ENCODE measurements at regions not wholly inside any gene's neighbourhood (a gene's known extent, or its start where the extent isn't known, plus 50 kb on each side); places are given as distances from the start of the nearest gene placed in this dataset.

DNA sequence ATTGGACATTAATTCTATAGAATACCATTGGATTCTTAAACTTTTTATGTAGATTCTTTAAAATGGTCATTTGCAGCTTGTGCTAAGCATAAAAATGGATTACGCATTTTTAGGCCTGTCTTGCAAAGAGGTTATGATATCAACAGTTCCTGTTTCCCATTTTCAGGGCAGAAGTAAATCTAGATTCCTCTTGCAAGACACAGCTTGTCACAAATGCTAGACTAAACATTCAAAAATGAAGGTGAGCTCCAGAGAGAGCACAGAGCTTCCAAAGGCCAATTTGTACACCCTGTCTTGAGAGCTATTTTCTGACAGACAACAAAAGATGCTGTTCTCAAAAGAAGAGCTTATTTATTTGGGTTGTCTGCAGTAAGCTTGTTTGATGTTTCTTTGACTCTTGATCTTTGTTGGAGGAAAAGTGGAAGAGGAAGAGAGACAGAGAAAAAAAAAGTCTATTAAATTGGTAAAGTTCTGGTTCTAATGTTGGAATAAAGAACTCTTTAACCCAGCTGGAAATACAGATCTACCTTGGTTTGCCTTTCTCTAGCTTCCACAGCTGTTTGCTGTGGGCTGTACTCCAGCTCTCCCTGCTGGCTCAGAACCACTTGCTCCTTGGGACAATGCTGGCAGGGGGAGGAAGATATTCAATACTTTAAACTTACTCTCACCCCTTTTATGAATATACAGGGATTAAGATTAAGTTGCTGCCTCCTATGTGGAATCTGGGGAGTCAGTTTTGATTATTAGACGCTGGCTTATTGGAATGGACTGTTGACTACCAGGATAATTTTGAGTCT, 651.8 kb downstream of the CDH11 start:
- H3K27ac ChIP-seq (ENCODE audit: low read length): no peak overlapping the region
- no peaks in the 10 kb centered on the region for H3K9me3 ChIP-seq (ENCODE audit: control insufficient read depth in 2 of 2, low read length in 2 of 2)
- no peak overlapping the region for H3K9ac ChIP-seq (ENCODE audit: low read length in 2 of 2)
- H3K27me3 ChIP-seq (ENCODE audit: control insufficient read depth in 1 of 2, insufficient read depth in 2 of 2, low read length in 2 of 2): no peaks in the 10 kb centered on the region
- H3K4me3 ChIP-seq (ENCODE audit: low read length in 2 of 2): no peak overlapping the region
- H3K4me1 ChIP-seq (ENCODE audit: control insufficient read depth, insufficient read depth, low read length): no peaks in the 10 kb centered on the region
- no peaks in the 10 kb centered on the region for H3K36me3 ChIP-seq (ENCODE audit: control insufficient read depth in 2 of 2, insufficient read depth in 2 of 2, low read length in 2 of 2)

DNA sequence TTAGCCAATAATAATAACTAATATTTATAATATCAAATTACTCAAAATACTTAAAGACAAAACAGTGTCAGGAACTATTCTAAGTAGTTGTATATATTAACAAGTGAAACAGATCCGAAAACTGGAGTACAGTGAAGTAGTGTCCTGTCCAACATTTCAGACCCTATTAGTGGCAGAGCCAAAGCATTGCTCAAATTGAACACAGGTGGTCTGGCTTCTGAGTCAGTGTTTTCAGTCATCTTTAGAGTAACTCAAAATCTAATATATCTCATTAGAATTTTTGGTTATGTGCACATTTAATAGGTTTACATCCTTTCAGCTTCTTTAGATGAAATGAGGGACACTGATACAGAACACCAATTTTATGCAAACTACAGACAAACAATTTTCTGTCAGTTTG, 652.5 kb downstream of the CDH11 start:
- no peaks in the 10 kb centered on the region for H3K27me3 ChIP-seq (ENCODE audit: control insufficient read depth in 1 of 2, insufficient read depth in 2 of 2, low read length in 2 of 2)
- H3K9ac ChIP-seq (ENCODE audit: low read length in 2 of 2): no peak overlapping the region
- no peak overlapping the region for H3K4me3 ChIP-seq (ENCODE audit: low read length in 2 of 2)
- H3K36me3 ChIP-seq (ENCODE audit: control insufficient read depth in 2 of 2, insufficient read depth in 2 of 2, low read length in 2 of 2): no peaks in the 10 kb centered on the region
- H3K4me1 ChIP-seq (ENCODE audit: control insufficient read depth, insufficient read depth, low read length): no peaks in the 10 kb centered on the region
- no peak overlapping the region for H3K27ac ChIP-seq (ENCODE audit: low read length)
- H3K9me3 ChIP-seq (ENCODE audit: control insufficient read depth in 2 of 2, low read length in 2 of 2): no peaks in the 10 kb centered on the region

DNA sequence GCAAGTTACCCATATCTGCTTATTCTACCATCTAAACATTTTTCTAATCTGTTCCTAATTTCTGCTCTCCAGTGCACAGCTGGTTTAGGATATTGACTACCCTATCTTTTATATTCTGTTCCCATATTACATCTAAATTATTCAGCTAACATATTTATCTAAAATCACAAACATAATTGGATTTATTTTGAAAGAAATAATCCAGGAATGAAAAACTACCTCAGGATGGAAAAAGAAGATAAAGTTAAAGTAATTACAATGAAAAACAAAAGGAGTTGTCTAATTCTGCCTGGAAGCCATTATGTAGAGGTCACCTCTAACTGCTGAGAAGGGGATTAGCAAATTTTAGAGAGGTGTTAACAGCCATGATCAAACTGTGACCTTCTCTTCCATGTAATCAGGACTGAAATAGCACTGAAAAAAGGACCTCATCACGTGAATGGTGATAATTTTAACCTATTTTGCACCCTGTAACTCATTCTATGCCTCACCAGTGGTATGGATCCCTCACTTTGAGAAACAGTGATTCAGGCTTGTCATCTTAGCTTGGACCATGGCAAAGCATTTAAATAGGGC, 653.3 kb downstream of the CDH11 start:
- no peak overlapping the region for H3K4me3 ChIP-seq (ENCODE audit: low read length in 2 of 2)
- H3K9ac ChIP-seq (ENCODE audit: low read length in 2 of 2): no peak overlapping the region
- no peaks in the 10 kb centered on the region for H3K36me3 ChIP-seq (ENCODE audit: control insufficient read depth in 2 of 2, insufficient read depth in 2 of 2, low read length in 2 of 2)
- no peak overlapping the region for H3K27ac ChIP-seq (ENCODE audit: low read length)
- no peaks in the 10 kb centered on the region for H3K27me3 ChIP-seq (ENCODE audit: control insufficient read depth in 1 of 2, insufficient read depth in 2 of 2, low read length in 2 of 2)
- H3K4me1 ChIP-seq (ENCODE audit: control insufficient read depth, insufficient read depth, low read length): no peaks in the 10 kb centered on the region
- H3K9me3 ChIP-seq (ENCODE audit: control insufficient read depth in 2 of 2, low read length in 2 of 2): no peaks in the 10 kb centered on the region

DNA sequence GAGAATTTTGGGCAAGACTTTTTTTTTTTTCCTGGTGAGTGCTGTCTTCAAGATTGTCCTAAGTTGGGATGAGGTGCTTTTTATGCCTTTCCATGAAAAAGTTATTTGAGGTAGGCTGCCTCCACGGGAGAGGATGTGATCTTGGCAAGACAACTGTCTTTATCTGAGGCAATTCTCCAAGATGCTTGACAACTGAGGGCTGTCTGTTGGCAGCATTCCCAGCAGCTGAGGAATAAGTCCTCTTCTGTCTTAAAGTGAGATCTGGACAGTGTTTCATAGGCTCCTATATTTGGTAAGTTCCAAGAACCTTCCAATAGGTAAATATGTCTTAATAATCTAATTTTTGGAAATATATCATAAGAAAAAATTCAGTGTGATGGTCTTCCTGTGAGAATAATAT, 662.0 kb downstream of the CDH11 start:
- no peaks in the 10 kb centered on the region for H3K9me3 ChIP-seq (ENCODE audit: control insufficient read depth in 2 of 2, low read length in 2 of 2)
- H3K27me3 ChIP-seq (ENCODE audit: control insufficient read depth in 1 of 2, insufficient read depth in 2 of 2, low read length in 2 of 2): no peaks in the 10 kb centered on the region
- no peak overlapping the region for H3K27ac ChIP-seq (ENCODE audit: low read length)
- no peak overlapping the region for H3K4me3 ChIP-seq (ENCODE audit: low read length in 2 of 2)
- no peaks in the 10 kb centered on the region for H3K4me1 ChIP-seq (ENCODE audit: control insufficient read depth, insufficient read depth, low read length)
- H3K36me3 ChIP-seq (ENCODE audit: control insufficient read depth in 2 of 2, insufficient read depth in 2 of 2, low read length in 2 of 2): no peaks in the 10 kb centered on the region
- H3K9ac ChIP-seq (ENCODE audit: low read length in 2 of 2): no peak overlapping the region

DNA sequence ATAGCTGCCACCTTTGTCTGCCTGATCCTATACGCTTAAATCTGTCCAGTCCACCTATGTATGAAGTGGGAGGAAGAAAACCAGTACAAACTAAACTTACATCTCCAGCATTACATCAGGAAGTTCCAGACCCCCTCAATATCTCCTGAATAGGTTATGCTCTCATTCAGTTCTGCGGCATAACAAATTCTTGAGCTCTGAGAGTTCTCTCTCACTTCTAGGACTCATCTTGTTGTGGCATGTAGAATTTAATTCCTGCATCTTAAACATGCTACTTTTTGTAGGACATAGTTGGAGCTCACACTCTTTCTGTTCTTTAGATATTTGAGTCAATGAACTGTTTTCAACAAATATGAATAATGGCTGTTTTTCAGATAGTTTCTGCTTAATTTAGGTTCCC, 662.5 kb downstream of the CDH11 start:
- H3K9me3 ChIP-seq (ENCODE audit: control insufficient read depth in 2 of 2, low read length in 2 of 2): no peaks in the 10 kb centered on the region
- H3K27me3 ChIP-seq (ENCODE audit: control insufficient read depth in 1 of 2, insufficient read depth in 2 of 2, low read length in 2 of 2): no peaks in the 10 kb centered on the region
- H3K4me1 ChIP-seq (ENCODE audit: control insufficient read depth, insufficient read depth, low read length): no peaks in the 10 kb centered on the region
- no peaks in the 10 kb centered on the region for H3K36me3 ChIP-seq (ENCODE audit: control insufficient read depth in 2 of 2, insufficient read depth in 2 of 2, low read length in 2 of 2)
- H3K9ac ChIP-seq (ENCODE audit: low read length in 2 of 2): no peak overlapping the region
- no peak overlapping the region for H3K27ac ChIP-seq (ENCODE audit: low read length)
- H3K4me3 ChIP-seq (ENCODE audit: low read length in 2 of 2): no peak overlapping the region

DNA sequence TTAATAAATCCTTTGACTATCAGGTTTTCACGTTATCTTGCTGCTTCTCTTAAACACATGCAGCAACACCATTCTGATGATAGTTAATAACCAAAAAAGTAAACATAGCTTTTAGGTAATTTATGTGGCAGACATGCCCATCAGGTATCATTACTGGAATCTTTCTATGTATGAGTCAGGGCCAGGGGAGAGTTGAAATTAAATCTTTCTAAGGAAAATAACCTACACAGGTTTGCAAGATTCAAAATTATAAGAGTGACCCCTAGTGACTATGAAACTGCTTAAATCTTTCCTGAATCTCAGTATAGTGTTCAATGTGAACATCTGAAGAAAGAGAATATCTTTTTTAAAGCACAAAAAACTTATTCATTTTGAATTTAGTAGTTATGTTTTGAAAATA, 666.6 kb downstream of the CDH11 start:
- Histone ChIP-seq H3K4me3 (ENCODE audit: low read length in 2 of 2) (no peak overlapping the region), H3K27me3 (ENCODE audit: control insufficient read depth in 1 of 2, insufficient read depth in 2 of 2, low read length in 2 of 2) (no peaks in the 10 kb centered on the region), H3K36me3 (ENCODE audit: control insufficient read depth in 2 of 2, insufficient read depth in 2 of 2, low read length in 2 of 2) (no peaks in the 10 kb centered on the region), H3K9ac (ENCODE audit: low read length in 2 of 2) (no peak overlapping the region), H3K9me3 (ENCODE audit: control insufficient read depth in 2 of 2, low read length in 2 of 2) (no peaks in the 10 kb centered on the region), H3K4me1 (ENCODE audit: control insufficient read depth, insufficient read depth, low read length) (no peaks in the 10 kb centered on the region), H3K27ac (ENCODE audit: low read length) (no peak overlapping the region)

DNA sequence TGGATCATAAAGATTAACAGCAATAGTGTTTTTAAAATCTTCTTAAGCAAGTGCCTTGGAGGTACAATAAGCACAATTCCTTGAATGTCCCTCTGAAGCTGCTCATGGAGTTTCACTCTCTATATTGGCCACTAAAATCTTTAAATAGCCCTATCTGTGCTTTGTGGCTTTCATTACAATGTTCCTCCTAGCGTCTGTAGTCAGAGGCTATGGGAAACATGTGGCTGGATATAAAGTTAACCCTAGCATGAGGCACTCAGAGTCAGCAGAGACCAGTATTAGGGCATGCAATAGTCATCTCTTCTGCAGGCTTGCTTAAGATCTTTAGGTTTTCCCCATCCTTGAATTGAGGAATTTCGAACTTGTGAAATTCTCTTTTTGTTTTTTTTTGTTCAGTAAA, 668.2 kb downstream of the CDH11 start:
- H3K4me1 ChIP-seq (ENCODE audit: control insufficient read depth, insufficient read depth, low read length): no peaks in the 10 kb centered on the region
- H3K36me3 ChIP-seq (ENCODE audit: control insufficient read depth in 2 of 2, insufficient read depth in 2 of 2, low read length in 2 of 2): no peaks in the 10 kb centered on the region
- no peaks in the 10 kb centered on the region for H3K9me3 ChIP-seq (ENCODE audit: control insufficient read depth in 2 of 2, low read length in 2 of 2)
- no peak overlapping the region for H3K4me3 ChIP-seq (ENCODE audit: low read length in 2 of 2)
- no peak overlapping the region for H3K27ac ChIP-seq (ENCODE audit: low read length)
- H3K9ac ChIP-seq (ENCODE audit: low read length in 2 of 2): no peak overlapping the region
- no peaks in the 10 kb centered on the region for H3K27me3 ChIP-seq (ENCODE audit: control insufficient read depth in 1 of 2, insufficient read depth in 2 of 2, low read length in 2 of 2)

DNA sequence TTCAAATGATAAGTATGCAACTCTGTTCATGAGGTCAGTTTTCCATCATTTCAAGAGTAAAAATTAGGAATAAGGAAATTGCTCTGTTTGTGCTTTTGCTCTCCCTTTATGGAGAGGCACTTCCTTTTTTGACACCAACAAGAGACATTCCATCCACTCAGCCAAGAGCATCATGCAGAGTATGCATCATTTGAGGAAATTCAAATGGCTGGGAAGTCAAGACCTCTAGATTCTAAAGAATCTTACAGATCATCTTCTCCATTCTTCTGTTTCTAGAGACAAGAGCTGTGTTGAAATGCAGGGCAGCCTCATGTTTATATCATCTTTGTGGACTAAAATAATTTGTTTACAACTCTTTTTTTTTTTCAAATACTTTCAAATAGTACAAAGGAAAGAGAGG, 669.4 kb downstream of the CDH11 start:
- Histone ChIP-seq H3K9ac (ENCODE audit: low read length in 2 of 2) (no peak overlapping the region), H3K27me3 (ENCODE audit: control insufficient read depth in 1 of 2, insufficient read depth in 2 of 2, low read length in 2 of 2) (no peaks in the 10 kb centered on the region), H3K4me1 (ENCODE audit: control insufficient read depth, insufficient read depth, low read length) (no peaks in the 10 kb centered on the region), H3K36me3 (ENCODE audit: control insufficient read depth in 2 of 2, insufficient read depth in 2 of 2, low read length in 2 of 2) (no peaks in the 10 kb centered on the region), H3K27ac (ENCODE audit: low read length) (no peak overlapping the region), H3K4me3 (ENCODE audit: low read length in 2 of 2) (no peak overlapping the region), H3K9me3 (ENCODE audit: control insufficient read depth in 2 of 2, low read length in 2 of 2) (no peaks in the 10 kb centered on the region)

DNA sequence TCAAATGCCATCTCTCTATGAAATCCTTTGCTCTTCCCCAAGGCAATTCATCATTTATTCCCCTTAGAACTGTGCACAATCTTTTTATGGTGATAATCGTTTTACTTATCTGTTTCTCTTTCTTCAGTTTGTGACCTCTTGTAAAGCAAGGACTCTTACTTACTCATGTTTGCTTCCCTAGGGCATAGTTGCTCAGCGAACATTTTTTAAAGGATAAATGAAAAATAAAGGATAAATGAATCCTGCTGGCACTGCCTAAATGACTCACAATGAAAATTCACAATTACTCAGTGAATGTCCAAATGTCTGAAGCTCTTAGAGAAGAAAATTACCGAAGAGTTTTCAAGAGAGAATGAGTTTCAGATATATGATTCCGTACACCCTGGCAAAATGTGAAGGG, 671.7 kb downstream of the CDH11 start:
- no peaks in the 10 kb centered on the region for H3K9me3 ChIP-seq (ENCODE audit: control insufficient read depth in 2 of 2, low read length in 2 of 2)
- H3K4me1 ChIP-seq (ENCODE audit: control insufficient read depth, insufficient read depth, low read length): no peaks in the 10 kb centered on the region
- H3K9ac ChIP-seq (ENCODE audit: low read length in 2 of 2): no peak overlapping the region
- no peaks in the 10 kb centered on the region for H3K36me3 ChIP-seq (ENCODE audit: control insufficient read depth in 2 of 2, insufficient read depth in 2 of 2, low read length in 2 of 2)
- no peak overlapping the region for H3K27ac ChIP-seq (ENCODE audit: low read length)
- no peaks in the 10 kb centered on the region for H3K27me3 ChIP-seq (ENCODE audit: control insufficient read depth in 1 of 2, insufficient read depth in 2 of 2, low read length in 2 of 2)
- no peak overlapping the region for H3K4me3 ChIP-seq (ENCODE audit: low read length in 2 of 2)

DNA sequence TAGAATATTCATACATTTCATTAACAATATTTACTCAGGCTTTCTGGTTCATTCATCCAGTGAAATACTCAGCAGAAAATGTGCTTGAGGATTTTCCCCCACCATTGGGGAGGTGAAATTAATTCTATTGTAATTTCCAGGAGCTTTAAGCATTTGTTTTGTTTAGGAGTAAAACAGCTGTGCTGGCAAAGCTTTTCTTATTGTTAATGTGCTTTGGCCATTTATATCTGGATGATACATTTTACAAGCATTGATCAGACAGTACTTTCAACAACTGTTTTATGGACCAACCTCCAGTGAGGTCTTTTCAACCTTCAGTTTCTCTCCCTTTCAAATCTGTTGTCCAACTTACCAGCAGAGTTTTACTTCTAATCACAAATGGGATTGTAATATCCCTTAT, 672.4 kb downstream of the CDH11 start:
- H3K27me3 ChIP-seq (ENCODE audit: control insufficient read depth in 1 of 2, insufficient read depth in 2 of 2, low read length in 2 of 2): no peaks in the 10 kb centered on the region
- H3K36me3 ChIP-seq (ENCODE audit: control insufficient read depth in 2 of 2, insufficient read depth in 2 of 2, low read length in 2 of 2): no peaks in the 10 kb centered on the region

DNA sequence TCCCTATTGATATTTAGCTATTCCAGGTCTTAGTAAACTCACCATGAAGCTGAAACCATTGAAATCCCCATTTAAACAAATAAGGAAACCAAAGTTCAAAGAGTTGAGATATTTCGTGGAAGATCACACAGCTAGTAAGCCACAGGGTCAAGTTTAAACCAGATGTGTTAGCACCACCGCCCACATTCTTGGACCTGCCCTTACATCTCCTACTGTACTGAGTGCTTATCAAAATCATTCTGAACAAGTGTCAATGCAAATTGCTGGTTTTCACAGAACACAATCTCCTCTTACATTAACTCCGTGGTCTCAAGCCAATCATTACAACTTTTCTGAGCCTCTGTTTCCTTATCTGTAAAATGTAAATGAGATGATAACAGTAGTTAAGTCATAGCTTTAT, 676.2 kb downstream of the CDH11 start:
- H3K4me1 ChIP-seq (ENCODE audit: control insufficient read depth, insufficient read depth, low read length): no peaks in the 10 kb centered on the region
- H3K27ac ChIP-seq (ENCODE audit: low read length): no peak overlapping the region
- no peak overlapping the region for H3K9ac ChIP-seq (ENCODE audit: low read length in 2 of 2)
- no peaks in the 10 kb centered on the region for H3K36me3 ChIP-seq (ENCODE audit: control insufficient read depth in 2 of 2, insufficient read depth in 2 of 2, low read length in 2 of 2)
- H3K4me3 ChIP-seq (ENCODE audit: low read length in 2 of 2): no peak overlapping the region
- H3K9me3 ChIP-seq (ENCODE audit: control insufficient read depth in 2 of 2, low read length in 2 of 2): no peaks in the 10 kb centered on the region
- no peaks in the 10 kb centered on the region for H3K27me3 ChIP-seq (ENCODE audit: control insufficient read depth in 1 of 2, insufficient read depth in 2 of 2, low read length in 2 of 2)

More for the DNA sequence above, 672.4 kb downstream of the CDH11 start:
- no peaks in the 10 kb centered on the region for H3K9me3 ChIP-seq (ENCODE audit: control insufficient read depth in 2 of 2, low read length in 2 of 2)
- no peak overlapping the region for H3K4me3 ChIP-seq (ENCODE audit: low read length in 2 of 2)
- H3K27ac ChIP-seq (ENCODE audit: low read length): no peak overlapping the region
- no peak overlapping the region for H3K9ac ChIP-seq (ENCODE audit: low read length in 2 of 2)
- H3K4me1 ChIP-seq (ENCODE audit: control insufficient read depth, insufficient read depth, low read length): no peaks in the 10 kb centered on the region

All from stomach smooth muscle (tissue), 2 donors.